ENCODE measurements at regions not wholly inside any gene's neighbourhood (a gene's known extent, or its start where the extent isn't known, plus 50 kb on each side); places are given as distances from the start of the nearest gene placed in this dataset.

- no peak for TF ChIP-seq CTCF (conservative IDR thresholded peaks at IDR 0.05 in 1 of 2, IDR thresholded peaks at IDR 0.05 in 1 of 2; ENCODE audit: extremely low read depth in 1 of 2, insufficient read depth in 1 of 2, low read depth in 1 of 2, low read length in 2 of 2)
- no peak for TF ChIP-seq EZH2 (IDR thresholded peaks at IDR 0.05; ENCODE audit: borderline replicate concordance, low read length)
Observed at GRCh38 chr16:66171578-66171977, 194.9 kb upstream of the CDH5 start.
